Amygdala (tissue), 56 donors: ENCODE measurements at regions not wholly inside any gene's neighbourhood (a gene's known extent, or its start where the extent isn't known, plus 50 kb on each side); places are given as distances from the start of the nearest gene placed in this dataset.

Experiments used
- DNase-seq, 56 donors: peaks; one replicate each; lab custom pipeline; 2025; lab: John Stamatoyannopoulos, UW

GRCh38 chr12:111182382-111182781 lies 186.5 kb downstream of the PHETA1 start:
- DNase-seq: no peak

DNA sequence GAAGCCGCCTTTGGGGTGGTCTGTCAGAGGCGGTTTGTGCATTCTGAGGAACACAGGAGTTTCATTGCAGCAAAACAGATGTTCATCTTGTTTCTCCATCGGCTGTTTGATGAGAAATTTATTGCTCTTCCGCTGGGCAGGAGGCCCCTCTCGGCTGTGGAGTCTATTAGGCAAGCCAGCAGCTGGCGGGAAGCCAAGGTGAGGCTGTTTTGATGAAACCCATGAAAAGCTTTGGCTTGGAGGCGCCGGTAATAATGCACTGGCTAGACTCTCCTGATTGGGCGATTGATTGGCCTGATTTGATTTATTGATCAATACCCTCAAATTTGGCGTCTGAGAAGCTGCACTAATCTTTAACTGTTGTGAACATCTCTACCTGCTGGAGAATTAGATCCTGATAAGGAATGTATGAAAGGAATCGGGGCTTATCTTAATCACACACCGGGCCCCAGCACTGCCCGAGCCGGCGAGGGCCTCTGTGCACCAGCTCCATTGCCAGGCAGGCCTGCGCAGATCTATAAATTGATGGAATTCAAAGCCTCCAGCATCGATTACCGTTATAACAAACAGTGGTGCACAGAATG lies 187.7 kb downstream of the PHETA1 start:
- DNase-seq: peak in 25 of 56 donors; percentile 6 to 71 (median 20)

DNA sequence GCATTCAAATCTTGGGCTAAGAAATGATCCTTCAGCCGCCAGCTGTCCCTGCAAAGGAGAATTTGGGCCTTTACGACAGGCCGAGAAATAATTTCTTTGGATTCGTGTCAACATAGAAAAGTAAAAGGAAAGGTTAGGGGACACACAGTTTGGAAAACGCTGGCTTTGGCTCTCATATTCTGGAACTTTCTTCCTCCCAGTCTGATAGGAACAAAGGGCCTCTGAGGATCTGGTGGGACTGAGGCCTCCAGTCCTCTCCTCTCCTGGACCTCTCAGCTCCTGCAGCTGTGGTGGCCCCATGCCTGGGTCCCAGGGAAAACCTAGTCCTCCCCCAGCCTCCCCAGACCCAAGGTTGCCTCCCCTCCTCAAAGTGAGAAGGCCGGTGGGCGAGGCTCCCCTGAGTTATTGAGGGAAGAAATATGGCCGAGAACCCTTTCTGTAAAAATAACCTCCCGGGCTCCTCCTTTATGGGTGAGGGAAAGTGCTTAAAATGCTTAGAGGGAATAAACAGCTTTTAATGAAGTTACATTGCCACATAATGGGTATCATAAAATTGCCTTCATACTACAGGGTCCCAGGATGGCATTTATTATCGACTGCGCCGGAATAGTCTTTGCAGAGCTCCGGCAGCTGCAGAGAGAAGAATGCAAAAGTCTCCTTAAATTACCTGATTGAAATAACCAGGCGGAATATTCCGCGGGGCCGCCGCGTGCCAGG lies 188.3 kb downstream of the PHETA1 start:
- no peak for DNase-seq

- DNase-seq: no peak
Observed at GRCh38 chr12:111178181-111179081, 190.5 kb downstream of the PHETA1 start.

GRCh38 chr12:111175396-111176094 lies 193.3 kb downstream of the PHETA1 start:
- peak in 2 of 56 donors; percentile 15 to 32 for DNase-seq

GRCh38 chr12:111174961-111175345 lies 193.9 kb downstream of the PHETA1 start:
- no peak for DNase-seq

DNA sequence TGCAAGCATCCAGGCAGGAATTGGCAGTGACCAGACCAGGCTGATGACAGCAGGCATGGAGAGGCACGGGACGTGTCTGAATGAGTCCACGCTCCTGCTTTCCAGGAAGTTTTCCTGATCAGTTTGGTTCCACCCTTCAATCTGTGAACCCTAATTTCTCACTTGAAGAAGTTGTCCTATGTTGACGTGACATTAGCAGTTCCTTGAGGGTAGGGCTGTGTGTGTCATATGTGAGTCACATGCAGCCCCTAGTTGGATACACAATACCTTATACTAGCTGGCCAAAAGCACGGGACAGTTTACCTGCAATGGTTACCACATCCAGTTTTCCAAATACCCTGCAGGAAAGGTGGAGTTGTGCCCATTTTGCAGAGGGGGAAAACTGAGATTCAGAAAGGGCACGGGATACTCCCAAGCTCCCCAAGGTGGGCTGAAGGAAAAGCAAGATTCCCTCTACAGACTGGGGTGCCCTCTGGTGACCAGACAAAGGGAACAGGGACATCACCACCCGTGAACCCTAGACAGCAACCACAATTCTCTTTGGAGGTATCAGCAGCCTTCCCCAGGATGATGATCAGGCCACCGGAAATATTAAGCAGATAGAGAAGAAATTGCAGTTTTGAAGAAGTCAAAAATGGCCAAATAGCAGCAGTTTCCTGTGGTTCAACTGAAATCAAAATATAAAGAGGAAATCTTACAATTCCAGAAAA lies 194.5 kb downstream of the PHETA1 start:
- no peak for DNase-seq

GRCh38 chr12:111173836-111174235 lies 195.1 kb downstream of the PHETA1 start:
- no peak for DNase-seq

GRCh38 chr12:111173391-111173790 lies 195.5 kb downstream of the PHETA1 start:
- DNase-seq: no peak

- no peak for DNase-seq
Observed at GRCh38 chr12:111172786-111173185, 196.1 kb downstream of the PHETA1 start.

DNA sequence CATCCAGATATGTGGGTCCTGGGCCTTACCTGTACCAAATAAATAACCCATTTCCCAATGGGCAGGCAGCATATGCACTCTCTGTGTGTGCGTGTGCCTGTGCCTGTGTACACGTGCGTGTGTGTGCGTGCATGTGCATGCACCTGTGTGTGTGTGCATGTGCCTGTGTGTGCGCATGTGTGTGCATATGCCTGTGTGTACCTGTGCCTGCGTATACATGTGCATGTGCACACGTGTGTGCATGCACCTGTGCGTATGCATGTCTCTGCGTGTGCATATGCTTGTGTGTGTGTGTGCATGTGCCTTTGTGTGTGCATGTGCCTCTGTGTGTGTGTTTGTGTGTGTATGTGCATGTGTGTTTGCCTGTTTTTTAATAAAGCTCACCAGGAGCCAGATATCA lies 197.1 kb downstream of the PHETA1 start:
- DNase-seq: no peak

DNA sequence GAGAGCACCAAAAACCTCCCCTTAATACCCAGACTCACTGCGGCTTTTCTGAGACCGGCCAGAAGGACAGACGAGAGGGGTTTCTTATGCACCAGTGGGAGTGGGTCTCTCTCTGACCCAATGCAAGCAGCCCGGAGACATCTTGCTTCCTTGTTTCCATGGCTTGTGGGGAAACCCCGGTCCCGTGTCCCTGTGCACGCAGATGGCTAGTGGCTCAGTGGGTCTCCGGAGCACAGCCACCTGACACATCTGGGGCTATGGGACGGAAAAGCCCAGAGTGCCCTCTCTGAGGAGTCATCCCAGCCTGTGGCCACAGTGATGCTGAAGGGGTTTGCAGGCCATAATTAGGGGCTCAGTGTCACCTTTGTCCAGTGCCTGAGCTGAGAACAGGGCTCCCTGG lies 197.6 kb downstream of the PHETA1 start:
- DNase-seq: peak in 2 of 56 donors; percentile 8 to 30

DNA sequence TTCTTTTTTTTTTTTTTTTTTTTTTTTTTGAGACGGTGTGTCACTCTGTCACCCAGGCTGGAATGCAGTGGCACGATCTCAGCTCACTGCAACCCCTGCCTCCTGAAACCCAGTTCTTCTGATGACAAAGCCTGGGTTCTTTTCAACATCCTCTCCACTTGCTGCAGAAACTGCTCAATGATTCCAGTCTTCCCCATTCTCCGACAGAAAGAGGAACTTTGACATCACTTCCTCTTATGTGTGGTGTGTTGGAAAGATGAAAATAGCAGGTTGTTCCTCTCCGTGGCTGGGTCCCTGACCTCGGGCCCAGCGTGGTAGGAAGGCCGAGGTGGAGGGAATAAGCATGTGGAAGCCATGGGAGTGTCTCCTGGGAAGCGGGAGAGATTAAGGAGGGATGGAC lies 198.4 kb downstream of the PHETA1 start:
- peak in 3 of 56 donors; percentile 19 to 30 (median 24) for DNase-seq

GRCh38 chr12:111169456-111169855 lies 199.4 kb downstream of the PHETA1 start:
- DNase-seq: no peak

GRCh38 chr12:111169032-111169431 lies 199.9 kb downstream of the PHETA1 start:
- no peak for DNase-seq

GRCh38 chr12:111168009-111168900 lies 200.6 kb downstream of the PHETA1 start:
- no peak for DNase-seq

DNA sequence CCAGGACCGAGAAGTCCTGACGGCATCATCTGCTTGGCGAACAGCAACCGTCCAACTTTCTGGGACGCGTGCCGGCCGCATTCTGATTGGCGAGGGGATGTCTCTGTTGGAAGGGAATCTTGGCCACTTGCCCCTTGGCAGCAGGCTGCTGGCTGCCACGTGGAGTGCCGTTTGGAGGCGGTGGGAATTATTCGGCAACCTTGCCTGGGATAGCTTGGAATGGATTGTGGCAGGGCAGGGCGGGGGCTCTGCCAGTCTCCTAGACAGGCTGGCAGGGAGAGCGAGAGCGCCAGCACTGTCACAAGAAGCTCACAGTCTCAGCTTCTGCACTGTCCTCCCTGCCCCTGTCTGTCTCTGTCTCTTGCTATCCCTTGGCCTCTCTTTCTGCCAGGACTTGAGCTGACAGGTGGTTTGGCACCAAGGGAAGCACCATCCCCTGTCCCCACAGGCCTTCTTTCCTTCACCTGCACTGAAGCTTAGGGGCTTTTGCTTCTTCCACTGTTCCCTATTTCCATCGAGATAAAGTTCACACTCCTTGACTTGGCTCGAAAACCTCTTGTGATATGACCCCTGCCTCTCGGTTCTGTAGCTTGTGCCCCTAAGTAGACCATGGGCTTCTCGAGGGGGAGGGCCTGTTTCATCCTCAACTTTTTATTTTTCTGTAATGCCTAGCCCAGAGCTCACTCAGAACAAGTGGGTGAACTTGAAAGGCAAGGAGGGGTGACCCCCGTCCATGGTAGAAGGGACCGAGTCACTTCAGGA lies 201.9 kb downstream of the PHETA1 start:
- peak in 29 of 56 donors; percentile 3 to 51 (median 21) for DNase-seq

GRCh38 chr12:111164833-111165525 lies 203.9 kb downstream of the PHETA1 start:
- DNase-seq: no peak
